NCI-H82 (cell line): ENCODE measurements at regions not wholly inside any gene's neighbourhood (a gene's known extent, or its start where the extent isn't known, plus 50 kb on each side); places are given as distances from the start of the nearest gene placed in this dataset.

Source experiments
- DNase-seq: peaks from one replicate; lab custom pipeline; 2025; lab: John Stamatoyannopoulos, UW

DNA sequence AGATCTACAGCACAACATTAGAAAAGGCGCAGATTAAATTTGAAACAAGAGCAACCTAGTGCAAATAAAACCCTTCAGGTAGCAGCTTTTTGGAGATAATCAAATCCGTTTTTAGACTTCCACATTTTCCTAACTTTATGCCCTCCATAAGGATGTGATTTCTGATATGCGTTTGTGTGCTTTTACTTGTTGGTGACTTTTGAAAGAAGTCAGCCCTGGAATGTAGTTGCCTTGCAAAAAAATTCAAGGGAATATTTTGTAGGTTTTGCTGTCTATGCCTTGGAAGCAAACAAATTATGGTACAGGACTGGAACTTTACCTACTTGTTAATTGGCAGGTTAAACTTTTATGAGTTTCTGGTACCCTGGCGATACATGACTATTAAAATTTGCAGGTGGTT is 86.7 kb upstream of the HDAC9 start:
- DNase-seq, result no peak

DNA sequence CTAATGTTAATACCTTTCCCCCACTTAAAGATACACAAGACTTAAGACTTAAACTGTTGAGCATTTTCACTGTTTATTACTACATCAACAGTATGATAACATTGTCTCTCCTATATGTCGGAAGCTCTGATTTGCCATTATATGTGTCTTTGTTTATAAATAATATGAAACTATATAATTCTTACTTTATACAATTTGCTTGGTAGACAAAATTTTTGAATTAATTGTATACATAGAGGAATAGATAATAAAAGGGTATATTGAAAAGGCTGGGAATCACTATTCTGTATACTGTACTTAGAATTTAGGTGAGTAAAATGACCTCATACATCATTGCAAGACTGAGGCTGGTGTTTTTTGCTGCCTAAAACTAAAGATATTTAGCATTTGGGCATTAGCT is 82.1 kb upstream of the HDAC9 start:
- no peak for DNase-seq

DNA sequence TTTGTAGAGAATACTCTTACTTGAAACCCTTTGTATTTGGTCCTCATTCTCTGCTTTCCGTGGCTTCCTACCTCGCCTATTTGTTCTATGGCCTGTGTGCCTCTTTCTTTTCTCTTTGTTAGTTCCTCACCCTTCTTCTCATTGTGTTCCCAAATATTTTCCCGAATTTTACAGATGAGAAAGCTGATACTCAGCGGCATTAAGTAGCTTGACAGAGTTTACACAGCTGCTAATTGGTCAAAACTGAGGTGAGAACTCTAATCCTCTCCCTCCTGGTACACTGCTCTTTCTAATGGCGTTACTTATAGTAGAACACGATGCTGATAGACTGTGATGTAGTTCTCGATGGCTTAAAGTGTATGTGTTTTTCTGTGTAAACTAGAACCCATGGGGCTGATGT is 80.7 kb upstream of the HDAC9 start:
- peak; percentile 69 for DNase-seq

DNA sequence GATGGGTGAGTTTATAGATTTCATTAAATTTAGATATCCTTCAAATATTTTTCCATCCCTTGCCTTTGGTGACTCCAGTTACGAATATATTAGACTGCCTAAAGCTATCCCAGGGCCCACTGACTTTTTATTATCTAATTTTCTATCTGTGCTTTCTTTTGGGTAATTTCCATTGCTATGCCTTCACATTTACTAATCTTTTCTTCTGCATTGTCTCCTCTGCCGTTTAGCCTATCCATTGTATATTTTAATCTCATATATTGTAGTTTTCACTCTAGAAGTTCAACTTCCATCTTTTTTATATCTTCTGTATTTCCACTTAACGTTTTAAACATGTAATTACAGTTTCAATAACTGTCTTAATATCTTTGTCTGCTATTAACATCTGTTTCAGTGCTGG is 78.6 kb upstream of the HDAC9 start:
- no peak for DNase-seq

DNA sequence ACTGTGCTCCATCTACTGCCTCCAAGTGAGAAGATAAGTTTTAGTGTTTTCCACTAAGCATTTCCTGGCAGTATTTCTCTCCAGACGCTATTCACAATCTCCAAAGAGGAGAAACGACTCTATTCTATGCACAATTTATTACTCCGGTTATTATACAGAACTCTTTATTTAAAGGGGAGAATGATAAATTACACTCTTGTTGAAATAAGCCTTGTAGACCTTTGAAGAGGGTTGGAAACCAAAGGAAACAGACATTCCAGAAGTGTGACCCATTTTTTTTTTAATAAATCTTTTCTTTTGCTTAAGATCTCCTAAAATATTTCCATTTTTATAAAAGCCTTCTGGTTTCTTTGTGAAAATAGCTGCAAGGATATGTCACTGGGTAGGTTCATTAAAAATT is 76.1 kb upstream of the HDAC9 start:
- no peak for DNase-seq

DNA sequence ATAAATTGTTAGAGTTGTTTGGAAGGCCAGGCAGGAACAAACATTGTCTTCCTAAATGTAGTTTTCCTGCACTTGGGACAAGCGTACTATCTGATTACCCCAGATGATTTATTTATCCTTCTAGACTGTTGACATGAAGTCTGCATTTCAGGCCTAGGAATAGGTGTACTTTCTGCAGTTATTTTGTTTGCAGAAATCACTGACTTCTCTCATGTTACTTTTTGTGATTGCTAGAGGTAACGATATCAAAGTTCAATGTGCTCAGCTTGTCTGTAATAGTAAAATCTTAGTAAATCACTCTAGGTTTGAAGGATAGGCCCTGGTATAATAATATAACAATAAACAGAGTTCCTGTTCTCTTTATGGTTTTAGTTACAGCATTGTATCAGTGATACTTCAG is 75.4 kb upstream of the HDAC9 start:
- DNase-seq, result no peak

DNA sequence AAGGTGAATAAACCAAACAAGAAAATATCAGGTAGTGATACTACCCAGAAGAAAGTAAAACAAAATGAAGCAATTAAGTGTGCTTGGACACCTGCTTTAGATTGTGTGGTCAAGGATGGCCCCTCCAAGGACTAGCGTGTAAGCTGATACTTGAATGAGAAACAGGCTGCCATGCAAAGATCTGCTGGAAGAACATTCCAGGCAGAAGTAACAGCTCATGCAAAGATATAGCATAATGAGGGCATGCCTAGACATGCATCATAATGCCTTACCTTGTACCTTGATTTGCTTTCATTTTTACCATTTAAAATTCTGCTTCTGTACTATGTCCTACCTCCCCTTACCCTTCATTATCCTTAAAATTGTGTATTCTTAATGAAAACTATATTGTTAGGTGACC is 74.8 kb upstream of the HDAC9 start:
- no peak for DNase-seq

DNA sequence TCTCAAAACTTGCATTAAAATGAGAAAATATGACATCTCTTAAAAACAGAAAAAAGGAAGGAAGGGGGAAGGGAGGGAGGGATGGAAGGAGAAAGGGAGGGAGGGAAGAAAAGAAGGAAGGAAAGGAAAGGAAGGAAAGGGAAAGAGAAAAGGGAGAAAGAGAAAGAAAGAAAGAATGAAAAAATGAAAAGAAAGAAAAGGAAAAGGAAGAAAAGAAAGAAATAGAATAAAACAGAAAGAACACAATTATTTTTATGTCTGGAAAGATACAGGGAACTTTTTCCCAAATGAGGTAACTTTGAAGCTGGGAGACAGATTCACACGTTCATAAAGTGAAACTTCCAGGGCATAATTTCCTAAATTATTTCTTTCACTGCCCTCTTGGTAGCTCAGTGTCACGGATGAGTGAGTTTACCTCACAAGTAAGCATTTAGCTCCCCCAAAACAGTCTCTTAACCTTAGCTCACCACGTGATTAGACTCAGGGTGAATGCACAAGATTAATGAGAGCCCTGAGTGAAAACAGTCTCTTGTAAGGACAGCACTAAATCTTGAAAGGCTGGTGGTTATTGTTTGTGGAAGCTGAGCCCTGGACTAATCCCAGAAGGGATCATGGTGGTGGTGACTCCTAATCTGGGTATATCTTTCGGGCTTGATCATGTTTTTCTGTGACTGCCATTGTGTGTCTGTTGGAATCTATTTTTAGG is 74.1 kb upstream of the HDAC9 start:
- peak; percentile 88 for DNase-seq

DNA sequence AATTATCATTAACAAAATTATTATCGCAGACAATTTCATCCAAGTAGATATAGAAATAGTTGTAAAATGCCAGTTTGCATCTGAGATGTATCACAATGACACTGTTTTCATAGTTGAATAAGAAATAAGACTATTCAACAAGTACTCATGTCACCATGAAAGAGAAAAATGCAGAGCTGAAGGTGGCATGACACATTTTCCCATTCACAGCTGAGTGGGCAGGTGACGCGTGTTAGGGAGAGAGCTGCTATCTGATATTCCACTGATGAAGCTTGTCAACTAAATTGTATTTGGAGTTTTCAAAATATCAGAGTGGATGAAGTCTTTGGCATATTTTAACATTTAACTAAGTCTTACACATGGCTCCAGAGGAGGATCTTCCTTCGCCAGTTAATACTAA is 70.3 kb upstream of the HDAC9 start:
- no peak for DNase-seq

DNA sequence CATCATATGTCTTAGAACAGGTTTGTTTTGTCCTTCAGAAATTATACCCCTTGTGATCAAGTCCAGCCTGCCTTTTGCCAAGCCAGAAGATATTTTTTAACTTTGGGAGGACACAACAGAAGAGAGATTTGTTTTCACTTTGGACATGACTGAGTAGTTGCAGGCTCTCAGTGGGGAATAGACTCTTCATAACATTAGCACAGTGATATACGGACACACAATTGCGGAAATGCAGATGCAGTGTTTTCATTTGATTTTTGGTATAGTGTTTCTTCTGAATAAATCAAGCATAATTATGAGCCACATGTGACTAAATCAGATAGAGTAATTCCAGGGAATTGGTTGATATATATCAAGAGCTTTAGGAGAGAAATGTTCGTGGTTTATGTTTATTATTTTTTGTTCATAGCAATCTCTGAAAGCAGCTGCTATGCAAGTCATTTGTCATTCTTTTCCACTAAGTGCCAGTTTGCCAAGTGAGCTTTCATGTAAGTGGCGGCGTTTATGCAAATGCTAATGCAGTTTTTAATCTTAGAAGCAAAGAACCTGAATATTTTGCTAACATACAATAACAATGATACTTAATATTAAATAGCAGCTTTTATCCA is 69.6 kb upstream of the HDAC9 start:
- no peak for DNase-seq

DNA sequence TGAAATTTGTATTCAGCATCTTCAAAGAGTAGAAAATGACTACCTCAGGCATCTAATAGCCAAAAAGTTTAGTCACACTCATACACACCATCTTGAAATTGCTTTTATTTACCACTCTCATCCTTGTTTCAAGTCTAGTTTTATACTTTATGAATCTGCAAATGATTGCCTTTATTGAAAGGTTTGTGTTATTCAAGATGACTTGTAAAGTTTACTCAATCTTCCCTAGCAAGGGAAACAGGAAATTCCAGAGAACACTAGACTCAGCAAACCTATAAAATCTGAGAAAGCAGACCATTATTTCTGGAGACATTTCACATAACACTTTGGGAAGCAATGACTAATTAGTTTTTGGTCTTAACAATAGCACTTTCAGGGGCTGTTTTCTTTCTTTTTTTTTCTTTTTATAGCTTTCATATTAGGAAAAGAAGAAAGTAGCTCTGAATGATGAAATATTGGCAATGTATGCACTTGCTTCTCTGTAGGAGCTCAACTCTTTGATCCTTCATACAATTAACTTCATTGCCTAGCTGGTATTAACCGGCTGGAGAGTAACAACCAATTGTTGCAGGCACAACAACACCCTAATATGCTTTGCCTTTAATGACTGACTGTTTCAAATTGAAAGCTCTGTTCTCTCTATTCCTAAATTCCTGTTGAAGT is 68.9 kb upstream of the HDAC9 start:
- no peak for DNase-seq

DNA sequence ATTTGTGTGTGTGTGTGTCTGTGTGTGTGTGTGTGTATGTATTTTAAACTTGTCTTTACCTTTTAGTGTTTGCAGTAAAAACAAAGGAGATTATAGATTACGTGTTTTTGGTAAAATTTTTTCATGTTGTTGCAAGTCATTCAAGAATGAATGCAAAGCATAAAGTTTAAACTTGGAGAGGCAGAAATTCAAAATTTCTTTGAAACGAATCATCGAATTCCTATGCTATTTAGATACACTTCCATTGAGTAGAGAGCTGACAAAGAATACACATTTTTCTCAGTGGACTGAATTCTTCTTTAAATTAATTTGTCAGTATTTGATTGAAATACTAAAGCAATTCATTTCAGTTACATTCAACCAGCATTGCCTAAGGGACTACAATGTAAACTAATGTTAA is 66.0 kb upstream of the HDAC9 start:
- no peak for DNase-seq

DNA sequence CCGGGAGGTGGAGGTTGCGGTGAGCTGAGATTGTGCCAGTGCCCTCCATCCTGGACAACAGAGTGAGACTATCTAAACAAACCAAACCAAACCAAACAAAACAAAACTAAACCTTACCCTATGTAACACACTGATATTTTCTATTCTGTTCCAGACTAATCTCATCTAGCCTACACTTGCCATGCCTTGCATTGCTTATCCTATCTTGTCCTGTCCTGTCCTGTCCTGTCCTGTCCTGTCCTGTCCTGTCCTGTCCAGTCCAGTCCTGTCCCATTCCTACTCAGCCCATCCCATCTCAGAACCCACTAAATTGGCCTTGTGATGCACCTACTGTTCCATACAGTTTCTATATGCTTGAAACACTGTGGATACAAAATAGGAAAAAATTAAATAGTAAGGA is 64.7 kb upstream of the HDAC9 start:
- DNase-seq, result no peak

DNA sequence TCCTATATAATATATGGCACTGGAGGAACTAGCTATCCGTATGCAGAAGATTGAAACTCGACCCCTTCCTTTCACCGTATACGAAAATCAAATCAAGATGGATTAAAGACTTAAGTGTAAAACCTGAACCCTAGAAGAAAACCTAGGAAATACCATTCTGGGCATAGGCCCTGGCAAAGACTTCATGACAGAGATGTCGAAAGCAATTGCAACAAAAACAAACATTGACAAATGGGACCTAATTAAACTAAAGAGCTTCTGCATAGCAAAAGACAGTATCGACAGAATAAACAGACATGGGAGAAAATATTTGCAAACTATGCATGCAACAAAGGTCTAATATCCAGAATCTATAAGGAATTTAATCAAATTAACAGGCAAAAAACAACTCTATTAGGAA is 61.4 kb upstream of the HDAC9 start:
- DNase-seq, result no peak

DNA sequence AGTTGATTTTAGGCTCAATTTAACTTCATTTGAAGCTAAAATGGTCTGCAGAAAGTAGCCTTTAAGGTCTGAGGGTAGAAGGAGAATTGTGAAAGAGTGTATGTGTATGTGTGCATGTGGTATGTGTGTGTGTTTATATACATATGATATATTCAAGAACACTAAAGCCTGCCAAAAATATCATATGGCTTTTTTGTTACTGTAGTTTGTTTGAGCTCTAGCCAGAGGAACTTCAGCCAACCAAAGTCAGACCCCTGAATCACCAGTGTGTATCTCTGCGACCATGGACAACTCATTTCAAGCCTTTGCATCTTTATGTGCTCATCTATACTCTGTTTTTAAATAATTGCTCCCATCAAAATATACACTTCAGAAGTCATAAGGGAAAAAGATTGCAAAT is 58.4 kb upstream of the HDAC9 start:
- no peak for DNase-seq

DNA sequence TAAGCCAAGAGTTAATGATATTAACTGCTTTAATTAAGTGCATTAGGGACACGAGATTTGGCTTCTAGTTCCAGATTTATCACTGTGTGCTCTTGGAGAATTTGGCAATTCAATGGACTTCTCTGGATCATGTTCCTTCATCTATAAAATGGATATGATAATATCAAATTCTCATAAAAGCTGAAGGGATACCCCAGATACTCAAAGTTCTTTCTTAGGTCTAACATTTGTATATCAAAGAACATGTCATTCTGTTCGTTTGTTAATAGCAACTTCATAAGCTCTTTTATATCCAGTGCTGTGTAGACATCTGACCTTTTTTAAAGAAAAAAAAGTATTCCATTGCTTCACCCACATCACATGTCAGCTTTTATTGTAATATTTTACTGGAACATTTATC is 54.6 kb upstream of the HDAC9 start:
- DNase-seq, result peak; percentile 43

DNA sequence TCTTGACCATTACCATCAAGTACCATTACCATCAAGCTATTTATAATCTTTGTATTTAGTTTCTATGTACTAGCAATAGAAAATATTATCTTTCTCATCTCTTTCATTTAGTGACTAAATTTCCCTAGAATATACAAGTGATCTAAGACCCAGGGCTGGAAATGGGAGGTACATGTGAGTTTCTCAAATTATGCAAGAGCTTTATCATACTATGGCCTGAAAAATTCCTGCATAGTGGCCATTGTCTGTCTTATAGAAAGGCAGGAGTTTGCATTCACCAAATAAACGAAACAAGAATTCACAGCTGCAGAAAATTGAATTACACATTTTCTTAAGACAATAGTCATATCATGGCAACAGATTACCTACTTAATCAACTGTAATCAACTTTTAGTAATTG is 50.7 kb upstream of the HDAC9 start:
- no peak for DNase-seq

DNA sequence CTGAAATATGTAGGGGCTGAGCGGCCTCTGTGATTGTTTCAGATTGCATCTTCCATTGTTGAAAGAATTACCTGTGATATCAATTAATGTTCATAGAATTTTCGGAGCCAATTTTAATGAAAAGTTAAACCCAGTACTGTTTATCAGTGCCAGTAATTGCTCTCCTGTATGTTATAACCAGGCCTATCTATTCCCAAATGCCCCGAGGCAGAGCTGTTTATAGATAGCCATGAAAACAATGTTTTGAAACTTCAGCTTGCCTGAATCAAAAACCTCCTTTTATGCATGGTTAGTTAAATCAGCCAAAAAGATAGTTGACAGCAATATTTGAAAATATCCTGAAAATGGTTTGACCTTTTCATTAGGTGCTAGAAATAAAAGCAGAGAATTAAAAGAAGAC is 50.1 kb upstream of the HDAC9 start:
- no peak for DNase-seq
